Psoas muscle (tissue), 7 donors: ENCODE measurements at regions not wholly inside any gene's neighbourhood (a gene's known extent, or its start where the extent isn't known, plus 50 kb on each side); places are given as distances from the start of the nearest gene placed in this dataset.
A peak's percentile ranks its signal among the peaks of the same experiment; 100 is the strongest.

Experiments used
- ATAC-seq, 4 donors: fragments of 200-7000 bp; cut with Tn5 transposase; one replicate each; pipeline ENCODE4 v1.9.1; 2020; ENCODE audit warnings: moderate library complexity in 3 of 4, mild to moderate bottlenecking in 2 of 4
- DNase-seq, 2 donors: peaks; one replicate each; pipeline ENCODE4 v3.0.0-alpha.2; 2020
- H3K27ac ChIP-seq: fragments of 200-600 bp; one replicate; pipeline ENCODE4 v1.8.0; 2022
- H3K27me3 ChIP-seq, 3 donors: fragments of 200-600 bp in 1 of 3; one replicate each; pipeline versions ENCODE4 v1.6.1 to v1.8.0; 2013 to 2022; ENCODE audit warnings: low read length in 2 of 3, mild to moderate bottlenecking in 2 of 3, moderate library complexity in 1 of 3; ENCODE audit not compliant: insufficient read depth in 3 of 3
- H3K36me3 ChIP-seq, 2 donors: fragments of 200-600 bp in 1 of 2; one replicate each; pipeline versions ENCODE4 v1.6.1 to v1.8.0; 2013 to 2022; ENCODE audit warnings: low read depth in 1 of 2, mild to moderate bottlenecking in 1 of 2, moderate library complexity in 1 of 2; ENCODE audit not compliant: insufficient read depth in 1 of 2
- H3K4me1 ChIP-seq: fragments of 200-600 bp; one replicate; pipeline ENCODE4 v1.8.0; 2022
- H3K4me3 ChIP-seq: fragments of 200-600 bp; one replicate; pipeline ENCODE4 v1.8.0; 2022; ENCODE audit warnings: mild to moderate bottlenecking
- H3K9me3 ChIP-seq: fragments of 200-600 bp; one replicate; pipeline ENCODE4 v1.8.0; 2022
- CTCF ChIP-seq: fragments of 200-600 bp; IDR thresholded peaks from one replicate; pipeline ENCODE4 v1.8.0; 2022; ENCODE audit warnings: antibody characterized with exemption
- WGBS, 3 donors: extraction: QIAGEN DNeasy Blood & Tissue Kit; methylation state at CpG; one replicate each; pipeline versions ENCODE4 v1.1.6 to v1.1.7; 2013; 5-methylcytosine and 5-hydroxymethylcytosine counted together
- intact Hi-C, 2 donors: fragments of 100-400 bp; cut with DNase I; formaldehyde crosslinking; loops; one replicate each; pipeline versions ENCODE4 v1.11.0 to v1.14.2; 2022
- donor health status: healthy with polysubstance abuse.
- donor health status: DM: no; HTN: no; CAD: no; lungs with moderate emphysema.
- donor health status: Bipolar disorder and iron deficiency.
- donor health status: healthy.
- donor health status: DM: yes; HTN: yes; CAD: no.
- donor health status: DM: no; HTN: no; CAD: no.
- donor health status: DM: yes; HTN: yes; CAD: no.

DNA sequence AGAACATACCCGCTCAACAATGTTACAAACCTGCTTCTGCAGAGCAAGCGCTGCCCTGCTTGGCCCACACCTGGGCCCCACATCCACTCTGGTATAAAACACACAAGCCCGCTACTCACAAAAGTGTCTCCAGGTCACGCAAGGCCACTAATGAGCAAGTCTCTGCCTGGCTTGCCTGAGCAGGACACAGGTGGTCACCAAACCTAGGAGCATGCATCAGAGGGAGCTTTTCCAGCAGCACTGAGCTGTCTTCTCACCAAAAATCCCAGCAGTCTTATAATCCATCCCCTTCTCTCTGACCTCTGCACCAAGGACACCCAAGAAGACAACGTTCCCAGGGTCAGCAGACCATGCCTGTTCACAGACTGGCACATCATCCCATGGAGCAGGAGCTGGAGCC is 100.8 kb downstream of the DLL1 start:
- Histone ChIP-seq H3K27me3 (no peaks in the 10 kb centered on the region), H3K4me3 (no peak overlapping the region), H3K9me3 (peaks cover under 1% of the 10 kb centered on the region), H3K27ac (no peak overlapping the region), H3K36me3 (no peaks in the 10 kb centered on the region), H3K4me1 (peaks cover 10% of the 10 kb centered on the region)
- TF ChIP-seq CTCF = no peak
- intact Hi-C loops = no loop called here
- no peak for ATAC-seq
- 90 to 95% (median 91%) methylated on average over 5 of the region's 5 CpGs for WGBS, 3 donors
- no peak for DNase-seq

DNA sequence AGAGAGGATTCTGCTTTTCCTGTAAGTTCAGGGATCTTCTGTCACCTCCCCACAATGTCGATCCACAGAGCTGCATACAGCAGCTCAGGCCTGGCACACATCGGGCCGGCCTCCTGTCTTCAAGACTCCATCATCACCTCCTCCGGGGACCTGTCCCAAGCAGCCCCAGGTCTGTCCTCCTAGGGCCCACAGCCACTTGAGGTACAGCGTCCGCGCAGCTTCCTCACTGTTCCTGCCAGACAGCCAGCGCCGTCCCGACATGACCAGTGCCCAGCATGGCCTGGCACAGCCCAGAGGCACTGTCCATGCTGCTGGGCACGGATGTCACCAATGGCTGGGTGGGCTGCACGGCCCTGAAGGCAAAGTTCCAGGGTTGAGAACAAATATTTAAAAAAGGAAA is 101.6 kb downstream of the DLL1 start:
- no peak overlapping the region for H3K27ac ChIP-seq
- intact Hi-C loops = no loop called here
- DNase-seq (no peak), ATAC-seq (peak in 2 of 4 donors; percentile 56 to 62)
- no peak for TF ChIP-seq CTCF
- no peaks in the 10 kb centered on the region for H3K9me3 ChIP-seq
- H3K36me3 ChIP-seq = no peaks in the 10 kb centered on the region
- peaks cover 10% of the 10 kb centered on the region for H3K4me1 ChIP-seq
- no peaks in the 10 kb centered on the region for H3K27me3 ChIP-seq
- WGBS, 3 donors = 56 to 75% (median 70%) methylated on average over 12 of the region's 12 CpGs
- no peak overlapping the region for H3K4me3 ChIP-seq

GRCh38 chr6:170188571-170189001 is 102.3 kb downstream of the DLL1 start:
- 26 to 50% (median 43%) methylated on average over 6 of the region's 6 CpGs for WGBS, 3 donors
- Histone ChIP-seq H3K9me3 (no peaks in the 10 kb centered on the region), H3K4me1 (peaks cover 10% of the 10 kb centered on the region), H3K4me3 (no peak overlapping the region), H3K27ac (no peak overlapping the region), H3K36me3 (no peaks in the 10 kb centered on the region), H3K27me3 (no peaks in the 10 kb centered on the region)
- no peak for DNase-seq
- peak; percentile 73 to 87 (median 74) for ATAC-seq
- no peak for TF ChIP-seq CTCF
- intact Hi-C loops = no loop called here

- 86 to 89% (median 89%) methylated on average over 28 of the region's 28 CpGs for WGBS, 3 donors
- Histone ChIP-seq H3K4me3 (no peak overlapping the region), H3K4me1 (peaks cover 10% of the 10 kb centered on the region), H3K36me3 (no peaks in the 10 kb centered on the region), H3K27ac (no peak overlapping the region), H3K27me3 (no peaks in the 10 kb centered on the region), H3K9me3 (no peaks in the 10 kb centered on the region)
- peak in 2 of 4 donors; percentile 13 for ATAC-seq
- no peak for TF ChIP-seq CTCF
- DNase-seq = no peak
- intact Hi-C loops = no loop called here
These were observed 103.0 kb downstream of the DLL1 start for GRCh38 chr6:170187669-170188566.
